OCI-LY1 (cell line): ENCODE measurements at regions not wholly inside any gene's neighbourhood (a gene's known extent, or its start where the extent isn't known, plus 50 kb on each side); places are given as distances from the start of the nearest gene placed in this dataset.

Experiments
- EZH2 ChIP-seq: fragments of 200-600 bp; sonication (generic), shearing (Covaris generic); IDR thresholded peaks from 2 replicates; pipeline ENCODE4 v1.8.0; 2017; ENCODE audit warnings: borderline replicate concordance, mixed run types, mild to moderate bottlenecking, antibody characterized with exemption, low read length, moderate library complexity, mixed read lengths
- TF ChIP-seq, protein P1 (sequence below): fragments of 200-600 bp; sonication (generic), shearing (Covaris generic); IDR thresholded peaks from 2 replicates; pipeline ENCODE4 v1.5.1; 2017; ENCODE audit warnings: mild to moderate bottlenecking, antibody characterized with exemption, low read length, moderate library complexity, mixed read lengths

DNA sequence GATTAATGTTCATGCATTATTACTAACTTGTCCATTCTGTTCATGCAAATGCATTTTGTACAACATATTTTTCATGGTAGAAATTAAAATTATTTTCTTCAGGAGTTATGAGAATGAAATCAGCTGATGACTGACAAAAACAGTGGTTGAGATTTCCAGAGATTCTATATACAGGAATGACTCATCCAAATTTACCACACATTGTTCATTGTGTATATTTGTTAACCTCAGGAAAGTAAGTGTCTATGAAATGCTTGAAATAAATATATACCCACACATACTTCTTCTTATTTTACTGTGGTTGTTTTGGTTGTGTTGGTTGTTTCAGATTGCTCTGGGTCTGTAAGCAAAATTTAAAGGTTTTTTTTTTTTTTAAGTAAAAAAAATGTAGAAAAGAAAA lies 108.1 kb upstream of the SP8 start:
- TF ChIP-seq, protein P1, sequence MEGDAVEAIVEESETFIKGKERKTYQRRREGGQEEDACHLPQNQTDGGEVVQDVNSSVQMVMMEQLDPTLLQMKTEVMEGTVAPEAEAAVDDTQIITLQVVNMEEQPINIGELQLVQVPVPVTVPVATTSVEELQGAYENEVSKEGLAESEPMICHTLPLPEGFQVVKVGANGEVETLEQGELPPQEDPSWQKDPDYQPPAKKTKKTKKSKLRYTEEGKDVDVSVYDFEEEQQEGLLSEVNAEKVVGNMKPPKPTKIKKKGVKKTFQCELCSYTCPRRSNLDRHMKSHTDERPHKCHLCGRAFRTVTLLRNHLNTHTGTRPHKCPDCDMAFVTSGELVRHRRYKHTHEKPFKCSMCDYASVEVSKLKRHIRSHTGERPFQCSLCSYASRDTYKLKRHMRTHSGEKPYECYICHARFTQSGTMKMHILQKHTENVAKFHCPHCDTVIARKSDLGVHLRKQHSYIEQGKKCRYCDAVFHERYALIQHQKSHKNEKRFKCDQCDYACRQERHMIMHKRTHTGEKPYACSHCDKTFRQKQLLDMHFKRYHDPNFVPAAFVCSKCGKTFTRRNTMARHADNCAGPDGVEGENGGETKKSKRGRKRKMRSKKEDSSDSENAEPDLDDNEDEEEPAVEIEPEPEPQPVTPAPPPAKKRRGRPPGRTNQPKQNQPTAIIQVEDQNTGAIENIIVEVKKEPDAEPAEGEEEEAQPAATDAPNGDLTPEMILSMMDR = no peak
- no peak for TF ChIP-seq EZH2
